OCI-LY1 (cell line): ENCODE measurements at regions not wholly inside any gene's neighbourhood (a gene's known extent, or its start where the extent isn't known, plus 50 kb on each side); places are given as distances from the start of the nearest gene placed in this dataset.
"Not testable (repeated sequence)": the region's sequence is repeated elsewhere in the genome, so short reads cannot be mapped to it uniquely, and the experiment has no call there.

Experiments used
- CTCF ChIP-seq: fragments of 200-600 bp; sonication (generic), shearing (Covaris generic); IDR thresholded peaks from 2 replicates; pipeline ENCODE4 v1.5.1; 2017; ENCODE audit warnings: mild to moderate bottlenecking, antibody characterized with exemption, low read length, moderate library complexity, mixed read lengths
- EZH2 ChIP-seq: fragments of 200-600 bp; sonication (generic), shearing (Covaris generic); IDR thresholded peaks from 2 replicates; pipeline ENCODE4 v1.8.0; 2017; ENCODE audit warnings: borderline replicate concordance, mixed run types, mild to moderate bottlenecking, antibody characterized with exemption, low read length, moderate library complexity, mixed read lengths

DNA sequence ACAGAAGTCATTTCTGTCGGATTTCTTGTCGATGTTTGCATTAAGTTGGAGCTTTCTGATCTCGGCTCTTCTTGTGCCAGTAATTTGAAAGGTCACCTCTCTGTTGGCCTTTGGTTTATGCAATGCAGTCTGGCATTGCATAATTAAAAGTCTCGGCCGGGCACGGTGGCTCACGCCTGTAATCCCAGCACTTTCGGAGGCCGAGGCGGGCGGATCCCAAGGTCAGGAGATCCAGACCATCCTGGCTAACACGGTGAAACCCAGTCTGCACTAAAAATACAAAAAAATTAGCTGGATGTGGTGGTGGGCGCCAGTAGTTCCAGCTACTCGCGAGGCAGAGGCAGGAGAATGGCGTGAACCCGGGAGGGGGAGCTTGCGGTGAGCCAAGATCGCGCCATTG, 62.6 kb upstream of the GOLGA8O start:
- not testable (repeated sequence) for TF ChIP-seq CTCF, EZH2
